Esophagus squamous epithelium (tissue), 5 donors: ENCODE measurements at regions not wholly inside any gene's neighbourhood (a gene's known extent, or its start where the extent isn't known, plus 50 kb on each side); places are given as distances from the start of the nearest gene placed in this dataset.

Experiments used
- DNase-seq: peaks from one replicate; lab custom pipeline; 2025; lab: John Stamatoyannopoulos, UW
- H3K27ac ChIP-seq, 4 donors: fragments of 200-600 bp; sonication (generic); one replicate each; pipeline ENCODE4 v1.5.1; 2016 to 2019; ENCODE audit warnings: mild to moderate bottlenecking in 1 of 4
- H3K27me3 ChIP-seq, 4 donors: fragments of 200-600 bp; sonication (generic); 1 replicate in 3 of 4; 2 replicates in 1 of 4; pipeline versions ENCODE4 v1.5.1 to v1.6.0; 2017 to 2021; ENCODE audit warnings: antibody characterized with exemption in 1 of 4
- H3K36me3 ChIP-seq, 3 donors: fragments of 200-600 bp; sonication (generic); one replicate each; pipeline ENCODE4 v1.5.1; 2016 to 2019
- H3K4me1 ChIP-seq, 3 donors: fragments of 200-600 bp; sonication (generic); one replicate each; pipeline ENCODE4 v1.5.1; 2017 to 2019
- H3K4me3 ChIP-seq, 4 donors: fragments of 200-600 bp; sonication (generic); 1 replicate in 3 of 4; 2 replicates in 1 of 4; pipeline ENCODE4 v1.5.1; 2016 to 2019; ENCODE audit warnings: mild to moderate bottlenecking in 2 of 4, moderate library complexity in 1 of 4
- H3K9me3 ChIP-seq, 3 donors: fragments of 200-600 bp; sonication (generic); one replicate each; pipeline ENCODE4 v1.5.1; 2016 to 2019
- POLR2A ChIP-seq, 4 donors: fragments of 450-650 bp; IDR thresholded peaks; one replicate each; pipeline ENCODE4 v1.6.1; 2017; ENCODE audit warnings: antibody characterized with exemption in 4 of 4, mild to moderate bottlenecking in 4 of 4, moderate library complexity in 3 of 4
- WGBS, 2 donors: methylation state at CpG; one replicate each; pipeline ENCODE4 v1.1.5; 2018; 5-methylcytosine and 5-hydroxymethylcytosine counted together
- intact Hi-C: fragments of 100-400 bp; cut with DNase I; formaldehyde crosslinking; loops from one replicate; pipeline ENCODE4 v1.15.0; 2022
- TF ChIP-seq, protein P1 (sequence below), 6 experiments: fragments of 450-650 bp in 4 of 6; fragments of 200-600 bp in 2 of 6; sonication (generic) in 2 of 6; IDR thresholded peaks; one replicate each; pipeline ENCODE4 v1.5.1; 2016 to 2019; ENCODE audit warnings: antibody characterized with exemption in 6 of 6, mild to moderate bottlenecking in 4 of 6, moderate library complexity in 4 of 6
- donor health status: DM: yes; HTN: yes; CAD: no.

DNA sequence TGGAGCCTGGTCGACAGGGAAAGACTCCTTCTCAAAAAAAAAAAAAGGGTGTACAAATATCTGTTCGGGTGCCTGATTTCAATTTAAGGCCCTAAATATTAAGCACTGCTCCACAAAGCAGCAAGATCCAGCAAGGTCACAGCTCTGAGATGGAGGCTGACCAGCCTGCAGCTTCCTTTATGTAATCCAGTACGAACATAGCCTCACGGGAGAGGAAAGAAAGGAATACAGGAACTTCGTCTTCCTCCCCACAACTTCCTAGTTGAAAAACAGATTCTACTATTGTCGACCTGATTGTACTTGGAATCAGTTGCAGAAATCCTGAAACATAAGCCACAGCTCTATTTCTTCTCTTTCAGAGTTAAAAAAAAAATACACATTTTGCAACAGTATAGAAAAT is 53.5 kb upstream of the TBC1D9 start:
- Histone ChIP-seq H3K36me3 (no peaks in the 10 kb centered on the region), H3K4me3 (no peak overlapping the region), H3K27ac (peak overlapping the region in 1 of 4 donors; percentile 4), H3K4me1 (peaks cover 0 to 15% (median 0%) of the 10 kb centered on the region in 3 donors), H3K27me3 (peaks cover 0 to 4% (median 0%) of the 10 kb centered on the region in 4 donors), H3K9me3 (no peaks in the 10 kb centered on the region)
- TF ChIP-seq POLR2A (IDR thresholded peaks at IDR 0.05): no peak
- TF ChIP-seq, protein P1, sequence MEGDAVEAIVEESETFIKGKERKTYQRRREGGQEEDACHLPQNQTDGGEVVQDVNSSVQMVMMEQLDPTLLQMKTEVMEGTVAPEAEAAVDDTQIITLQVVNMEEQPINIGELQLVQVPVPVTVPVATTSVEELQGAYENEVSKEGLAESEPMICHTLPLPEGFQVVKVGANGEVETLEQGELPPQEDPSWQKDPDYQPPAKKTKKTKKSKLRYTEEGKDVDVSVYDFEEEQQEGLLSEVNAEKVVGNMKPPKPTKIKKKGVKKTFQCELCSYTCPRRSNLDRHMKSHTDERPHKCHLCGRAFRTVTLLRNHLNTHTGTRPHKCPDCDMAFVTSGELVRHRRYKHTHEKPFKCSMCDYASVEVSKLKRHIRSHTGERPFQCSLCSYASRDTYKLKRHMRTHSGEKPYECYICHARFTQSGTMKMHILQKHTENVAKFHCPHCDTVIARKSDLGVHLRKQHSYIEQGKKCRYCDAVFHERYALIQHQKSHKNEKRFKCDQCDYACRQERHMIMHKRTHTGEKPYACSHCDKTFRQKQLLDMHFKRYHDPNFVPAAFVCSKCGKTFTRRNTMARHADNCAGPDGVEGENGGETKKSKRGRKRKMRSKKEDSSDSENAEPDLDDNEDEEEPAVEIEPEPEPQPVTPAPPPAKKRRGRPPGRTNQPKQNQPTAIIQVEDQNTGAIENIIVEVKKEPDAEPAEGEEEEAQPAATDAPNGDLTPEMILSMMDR (IDR thresholded peaks at IDR 0.05): no peak
- 61 to 84% methylated on average over 5 to 6 of the region's 6 CpGs for WGBS, 2 donors
- DNase-seq: no peak
- intact Hi-C loops: no loop called here

DNA sequence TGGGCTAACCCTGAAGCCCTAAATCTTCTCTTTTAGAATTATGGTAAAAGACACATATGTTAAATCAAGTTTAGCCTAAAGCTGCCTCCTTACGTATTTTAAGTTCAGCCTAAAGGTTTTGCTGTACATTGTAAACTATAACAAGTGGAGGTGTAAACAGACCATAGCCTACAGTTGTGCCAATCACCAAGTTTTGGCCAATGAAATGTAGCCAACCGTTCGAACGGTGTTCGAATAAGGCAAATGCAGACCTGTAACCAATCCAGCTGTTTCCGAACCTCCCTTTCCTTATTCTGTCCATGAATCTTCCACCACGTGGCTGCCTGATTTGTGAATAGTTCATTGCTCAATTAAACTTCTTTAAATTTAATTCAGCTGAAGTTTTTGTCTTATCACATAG is 52.1 kb upstream of the TBC1D9 start:
- no peak for TF ChIP-seq POLR2A (IDR thresholded peaks at IDR 0.05)
- TF ChIP-seq, protein P1 (IDR thresholded peaks at IDR 0.05): no peak
- H3K4me3 ChIP-seq: no peak overlapping the region
- no peaks in the 10 kb centered on the region for H3K36me3 ChIP-seq
- peak overlapping the region in 2 of 4 donors; percentile 25 to 58 for H3K27ac ChIP-seq
- 76 to 85% methylated on average over 7 of the region's 7 CpGs for WGBS, 2 donors
- peaks cover 0 to 15% (median 0%) of the 10 kb centered on the region in 3 donors for H3K4me1 ChIP-seq
- intact Hi-C loops: no loop called here
- H3K27me3 ChIP-seq: peaks cover 0 to 4% (median 0%) of the 10 kb centered on the region in 4 donors
- DNase-seq: no peak
- no peaks in the 10 kb centered on the region for H3K9me3 ChIP-seq

DNA sequence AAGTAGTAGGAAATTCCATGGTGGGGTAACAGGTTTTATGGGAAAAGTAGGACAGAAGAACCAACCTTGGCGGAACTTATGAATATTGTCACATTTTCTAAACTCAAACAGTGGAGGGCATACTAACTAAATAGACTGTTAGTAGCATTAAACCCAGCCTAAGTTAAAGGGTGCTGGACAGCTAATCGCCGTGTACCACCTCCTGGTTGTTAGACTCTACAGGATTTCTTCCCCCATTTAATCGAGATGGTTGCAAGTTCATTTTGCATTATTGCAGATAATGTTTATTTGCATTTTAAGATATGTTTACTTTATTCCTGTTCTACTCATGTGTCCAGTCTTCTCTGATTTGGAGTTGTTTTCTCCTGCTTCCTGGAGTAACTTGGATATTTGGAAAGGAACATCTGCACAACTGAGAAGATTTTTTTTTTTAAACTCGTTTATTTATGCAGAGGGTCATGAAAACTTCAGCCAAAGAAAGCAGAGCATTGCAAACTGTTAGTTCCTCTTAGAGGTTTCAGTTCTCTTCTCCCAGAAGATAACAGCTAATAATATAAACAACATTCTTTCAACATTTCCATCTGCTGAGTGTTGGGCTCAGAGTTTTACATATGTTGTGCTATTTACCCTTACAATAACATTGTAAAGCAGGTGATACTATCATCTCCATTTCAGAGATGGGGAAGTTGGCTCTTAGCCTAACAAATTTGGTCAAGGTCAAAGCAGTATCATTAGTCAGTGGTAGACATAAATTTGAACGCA is 51.5 kb upstream of the TBC1D9 start:
- Histone ChIP-seq H3K36me3 (no peaks in the 10 kb centered on the region), H3K27me3 (peaks cover 0 to 4% (median 0%) of the 10 kb centered on the region in 4 donors), H3K9me3 (no peaks in the 10 kb centered on the region), H3K4me1 (peaks cover 0 to 15% (median 0%) of the 10 kb centered on the region in 3 donors), H3K4me3 (no peak overlapping the region), H3K27ac (peak overlapping the region in 2 of 4 donors; percentile 26 to 58)
- no peak for TF ChIP-seq POLR2A (IDR thresholded peaks at IDR 0.05)
- TF ChIP-seq, protein P1 (IDR thresholded peaks at IDR 0.05): no peak
- no peak for DNase-seq
- WGBS, 2 donors: 55 to 71% methylated on average over 6 of the region's 6 CpGs
- intact Hi-C loops: no loop called here

DNA sequence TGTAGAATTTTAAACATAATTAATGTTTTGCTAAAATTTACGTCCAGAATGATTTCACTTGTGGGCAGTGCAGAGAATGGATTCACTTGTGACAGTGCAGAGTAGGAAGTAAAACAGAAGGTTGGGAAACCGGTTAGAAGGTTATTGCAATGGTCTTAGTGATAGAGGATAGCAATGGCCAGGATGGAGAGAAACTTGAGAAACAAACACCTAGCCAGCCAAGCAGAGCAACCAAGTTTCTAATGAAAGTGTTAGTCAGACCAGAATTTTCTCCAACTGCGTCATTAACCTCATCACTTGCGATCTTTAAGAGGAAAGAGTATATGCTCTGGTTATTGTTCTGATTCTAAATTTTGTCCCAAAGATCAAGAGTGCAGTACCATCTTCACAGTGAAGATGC is 50.0 kb upstream of the TBC1D9 start:
- WGBS, 2 donors: 86 to 92% methylated on average over 4 of the region's 4 CpGs
- Histone ChIP-seq H3K9me3 (no peaks in the 10 kb centered on the region), H3K4me3 (no peak overlapping the region), H3K36me3 (no peaks in the 10 kb centered on the region), H3K27ac (no peak overlapping the region), H3K4me1 (peaks cover 0 to 15% (median 0%) of the 10 kb centered on the region in 3 donors), H3K27me3 (no peaks in the 10 kb centered on the region)
- TF ChIP-seq, protein P1 (IDR thresholded peaks at IDR 0.05): no peak
- no peak for TF ChIP-seq POLR2A (IDR thresholded peaks at IDR 0.05)
- intact Hi-C loops: no loop called here
- no peak for DNase-seq
